Putamen (tissue), 1 donor: ENCODE measurements at regions not wholly inside any gene's neighbourhood (a gene's known extent, or its start where the extent isn't known, plus 50 kb on each side); places are given as distances from the start of the nearest gene placed in this dataset.

Experiments
- DNase-seq: peaks from one replicate; pipeline ENCODE4 v3.0.0-alpha.2; 2016; ENCODE audit warnings: low spot score

DNA sequence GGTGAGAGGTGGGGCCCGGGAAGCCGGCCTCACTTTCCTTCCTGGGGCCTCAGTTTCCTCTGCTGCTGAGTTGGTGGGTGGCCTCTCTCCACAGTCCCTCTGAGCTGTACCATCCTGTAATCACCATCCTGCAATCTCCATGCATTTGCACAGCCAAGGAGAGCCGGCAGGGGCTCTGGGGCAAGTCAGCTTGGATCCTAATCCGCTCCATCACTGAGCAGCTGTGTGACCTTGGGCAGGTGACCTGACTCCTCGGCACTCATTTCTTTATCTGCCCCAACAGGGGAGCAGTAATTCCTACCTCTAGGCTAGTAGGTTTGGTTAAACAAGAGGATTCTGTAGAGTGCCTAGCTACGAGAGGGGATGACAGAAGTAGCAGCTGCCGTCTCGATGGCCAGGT, 88.2 kb upstream of the ZNF618 start:
- no peak for DNase-seq

- DNase-seq, result no peak
These were observed 87.3 kb upstream of the ZNF618 start for GRCh38 chr9:113788616-113789330.

DNA sequence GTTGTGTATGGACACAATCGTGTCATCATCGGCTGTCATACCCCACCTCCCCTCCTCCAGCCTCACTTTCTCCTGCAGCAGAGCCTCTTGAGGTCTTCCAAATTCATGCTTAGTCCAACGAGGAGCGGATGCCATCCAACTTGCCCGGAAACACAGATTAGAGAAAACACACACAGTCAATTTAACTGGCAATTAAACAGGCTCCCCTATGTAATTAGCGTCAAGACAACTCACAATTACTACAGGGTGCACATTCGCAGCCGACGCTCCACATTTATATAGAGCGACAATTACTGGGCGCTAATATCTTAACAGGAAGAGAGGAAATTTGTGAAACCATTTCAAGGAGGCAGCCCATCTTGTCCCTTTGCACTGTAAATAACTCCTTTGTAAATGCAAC, 86.0 kb upstream of the ZNF618 start:
- no peak for DNase-seq

GRCh38 chr9:113793558-113793957, 82.6 kb upstream of the ZNF618 start:
- DNase-seq, result no peak

DNA sequence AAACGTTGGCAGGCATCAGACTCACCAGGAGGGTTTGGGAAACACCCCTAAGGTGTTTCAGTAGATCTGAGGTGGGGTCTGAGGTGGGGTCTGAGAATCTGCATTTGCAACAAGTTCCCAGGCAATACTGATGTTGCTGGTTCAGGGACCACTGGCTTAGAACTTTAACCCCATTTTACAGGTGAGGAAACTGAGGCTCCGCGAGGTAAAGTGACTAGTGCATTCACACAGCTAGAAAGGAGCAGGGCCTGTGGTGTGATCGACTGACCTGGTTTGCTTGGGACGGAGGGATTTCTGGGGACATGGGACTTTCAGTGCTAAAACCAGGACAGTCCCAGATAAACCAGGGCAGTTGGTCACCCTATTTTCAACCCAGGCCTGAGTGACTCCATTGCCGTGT, 81.4 kb upstream of the ZNF618 start:
- DNase-seq, result no peak

- DNase-seq, result no peak
These were observed 80.2 kb upstream of the ZNF618 start for GRCh38 chr9:113795811-113796392.

- no peak for DNase-seq
These were observed 79.3 kb upstream of the ZNF618 start for GRCh38 chr9:113796646-113797426.

- DNase-seq, result no peak
These were observed 77.8 kb upstream of the ZNF618 start for GRCh38 chr9:113798062-113799030.

DNA sequence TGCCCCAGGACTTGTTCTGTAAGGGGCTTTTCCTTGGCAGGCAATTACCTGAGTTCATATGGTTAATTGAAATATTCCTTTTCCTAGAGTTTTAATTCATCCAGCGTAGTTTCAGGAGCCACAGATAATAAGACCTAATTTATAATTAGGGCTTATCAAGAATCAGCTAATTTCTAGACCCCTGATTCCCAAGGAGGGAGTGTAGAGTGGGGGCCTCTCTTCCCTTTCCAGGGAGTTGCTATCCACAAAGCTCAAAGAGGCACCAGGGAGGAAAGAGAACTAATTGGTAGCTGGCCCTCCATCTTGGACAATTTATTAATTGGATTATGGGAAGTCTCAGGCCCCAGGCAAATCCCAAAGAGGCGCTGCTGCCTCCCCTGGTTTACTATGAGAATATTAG, 75.8 kb upstream of the ZNF618 start:
- DNase-seq, result no peak

DNA sequence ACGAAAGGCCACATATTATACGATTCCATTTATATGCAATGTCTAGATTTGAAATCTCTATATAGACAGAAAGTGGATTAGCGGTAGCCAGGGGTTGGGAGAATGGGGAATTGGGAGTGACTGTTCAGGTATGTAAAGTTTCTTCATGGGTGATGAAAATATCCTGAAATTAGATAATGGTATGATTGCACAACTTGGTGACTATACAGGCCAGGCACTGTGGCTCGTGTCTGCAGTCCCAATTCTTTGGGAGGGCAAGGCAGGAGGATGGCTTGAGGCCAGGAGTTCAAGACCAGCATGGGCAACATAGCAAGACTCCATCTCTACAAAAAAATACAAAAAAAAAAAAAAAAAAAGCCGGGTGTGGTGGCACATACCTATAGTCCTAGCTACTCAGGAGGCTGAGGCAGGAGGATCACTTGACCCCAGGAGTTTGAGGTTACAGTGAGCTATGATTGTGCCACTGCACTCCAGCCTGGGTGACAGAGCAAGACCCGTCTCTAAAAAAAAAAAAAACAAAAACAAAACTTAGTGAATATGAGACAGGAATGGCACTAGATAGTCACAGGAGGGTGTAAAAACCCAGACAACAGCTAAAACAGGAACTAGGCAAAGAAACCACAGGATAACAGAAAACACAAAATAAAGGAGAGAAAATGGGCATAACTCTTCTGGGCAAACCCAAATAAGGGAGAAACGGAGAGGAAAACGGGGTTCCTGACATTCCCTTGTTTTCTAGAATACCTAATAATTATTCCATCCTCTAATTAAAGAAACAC, 72.1 kb upstream of the ZNF618 start:
- no peak for DNase-seq

- DNase-seq, result no peak
These were observed 70.5 kb upstream of the ZNF618 start for GRCh38 chr9:113805486-113806132.

DNA sequence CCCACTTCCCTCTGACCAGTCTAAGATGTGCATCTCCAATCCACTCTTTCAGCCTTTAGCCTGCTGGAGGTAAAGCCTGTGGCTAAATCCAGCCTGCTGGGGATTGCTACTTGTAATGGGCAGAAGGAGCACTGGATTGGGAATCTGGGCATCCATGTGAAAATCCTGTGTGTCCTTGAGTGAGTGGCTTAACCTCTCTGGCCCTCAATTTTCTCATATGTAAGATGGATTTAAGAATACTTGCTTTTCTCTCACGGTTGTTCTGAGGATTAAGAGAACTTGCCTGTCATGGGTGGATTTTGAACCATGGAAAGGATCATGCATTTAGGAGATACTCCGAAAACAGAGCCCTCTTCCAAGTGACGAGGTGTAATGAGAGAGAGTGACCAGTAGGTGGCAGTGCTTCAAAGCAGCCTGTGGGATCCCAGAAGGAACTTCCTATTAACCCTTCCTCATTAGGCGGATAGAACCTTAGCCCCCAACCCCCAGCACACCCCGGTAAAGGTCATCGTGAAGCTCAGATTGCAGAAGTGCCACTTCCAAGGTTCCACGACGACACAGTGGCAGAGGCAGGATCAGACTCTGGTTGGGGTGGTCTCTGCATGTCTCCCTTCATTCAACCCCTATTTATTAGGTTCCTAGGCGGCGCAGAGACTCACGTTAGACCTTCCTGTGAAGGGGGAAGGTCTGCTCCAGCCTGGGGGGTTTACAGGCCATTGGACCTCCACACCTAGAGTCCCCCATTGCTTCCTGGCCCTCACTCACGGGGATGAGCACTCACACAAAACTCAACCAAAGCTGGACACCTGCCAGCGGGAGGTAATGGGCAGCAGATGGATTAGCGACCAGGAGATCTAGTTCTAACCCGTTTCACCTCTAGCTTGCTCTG, 68.7 kb upstream of the ZNF618 start:
- peak; percentile 26 for DNase-seq

- no peak for DNase-seq
These were observed 67.4 kb upstream of the ZNF618 start for GRCh38 chr9:113808391-113809358.

DNA sequence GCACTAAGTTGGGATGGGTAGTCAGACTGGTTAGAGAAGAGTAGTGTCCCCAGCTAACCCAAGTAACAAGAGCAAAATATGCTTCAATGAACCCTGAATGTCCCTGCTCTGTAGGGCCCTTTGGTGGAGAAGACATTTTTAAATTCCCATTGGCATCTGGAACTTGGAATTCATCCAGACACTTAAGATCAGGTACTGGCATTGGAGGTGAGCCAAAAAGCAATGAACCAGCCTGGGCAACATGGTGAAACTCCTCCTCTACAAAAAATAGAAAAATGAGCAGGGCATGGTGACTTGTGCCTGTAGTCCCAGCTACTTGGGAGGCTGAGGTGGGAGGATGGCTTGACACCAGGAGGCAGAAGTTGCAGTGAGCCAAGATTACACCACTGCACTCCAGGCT, 58.9 kb upstream of the ZNF618 start:
- no peak for DNase-seq

GRCh38 chr9:113818391-113818790, 57.7 kb upstream of the ZNF618 start:
- no peak for DNase-seq

GRCh38 chr9:113822315-113822714, 53.8 kb upstream of the ZNF618 start:
- no peak for DNase-seq

GRCh38 chr9:113823421-113823820, 52.7 kb upstream of the ZNF618 start:
- DNase-seq, result no peak
